ENCODE measurements at regions not wholly inside any gene's neighbourhood (a gene's known extent, or its start where the extent isn't known, plus 50 kb on each side); places are given as distances from the start of the nearest gene placed in this dataset.

- no peak overlapping the region for H3K4me2 ChIP-seq
- no peak overlapping the region for H3K27ac ChIP-seq (ENCODE audit: low read depth)
- no peak overlapping the region for H2AFZ ChIP-seq
- H3K4me3 ChIP-seq: no peak overlapping the region
- no peaks in the 10 kb centered on the region for H3K79me2 ChIP-seq (replicated peaks; ENCODE audit: insufficient read depth)
- H4K20me1 ChIP-seq (replicated peaks; ENCODE audit: insufficient read depth): no peaks in the 10 kb centered on the region
- no peaks in the 10 kb centered on the region for H3F3A ChIP-seq (replicated peaks; ENCODE audit: low read depth)
- no peaks in the 10 kb centered on the region for H3K4me1 Mint-ChIP-seq
- ATAC-seq (no peak), DNase-seq (ENCODE audit: low spot score) (no peak)
- H3K36me3 ChIP-seq (ENCODE audit: insufficient read depth): no peaks in the 10 kb centered on the region
- TF ChIP-seq ETS1 (IDR thresholded peaks at IDR 0.05): no peak
- no peak for TF ChIP-seq STAT1 (IDR thresholded peaks at IDR 0.05; ENCODE audit: unreplicated experiment)
- TF ChIP-seq POLR2AphosphoS5 (IDR thresholded peaks at IDR 0.05; ENCODE audit: low read depth): no peak
- TF ChIP-seq EZH2 (IDR thresholded peaks at IDR 0.05; ENCODE audit: low read depth, unreplicated experiment): no peak
- TF ChIP-seq JUNB (IDR thresholded peaks at IDR 0.05; ENCODE audit: unreplicated experiment): no peak
- no peak for TF ChIP-seq NANOG (IDR thresholded peaks at IDR 0.05; ENCODE audit: borderline replicate concordance)
- no peak for TF ChIP-seq CREB1 (CRISPR knock-in tag; IDR thresholded peaks at IDR 0.05; ENCODE audit: low read depth)
- no peak for TF ChIP-seq CTCF (conservative IDR thresholded peaks at IDR 0.05; ENCODE audit: low read depth in 2 of 2)
- TF ChIP-seq ZNF114 (CRISPR knock-in tag; IDR thresholded peaks at IDR 0.05): no peak
- no peak overlapping the region for H3K27ac Mint-ChIP-seq
- H3K9me3 Mint-ChIP-seq: no peaks in the 10 kb centered on the region; the same call in 2 of the 3 replicates
- H3K4me1 ChIP-seq (ENCODE audit: insufficient read depth): no peaks in the 10 kb centered on the region
- H3K36me3 Mint-ChIP-seq (ENCODE audit: low read depth): no peaks in the 10 kb centered on the region
- H3K27me3 Mint-ChIP-seq (ENCODE audit: insufficient read depth, low read depth, poor library complexity): no peaks in the 10 kb centered on the region
- no peaks in the 10 kb centered on the region for H3K27me3 ChIP-seq (ENCODE audit: insufficient read depth)
- no peak overlapping the region for H3K4me3 Mint-ChIP-seq
- H3K9me2 ChIP-seq (ENCODE audit: insufficient read depth): no peaks in the 10 kb centered on the region
Observed at GRCh38 chr6:8301502-8301901, 133.8 kb downstream of the SLC35B3 start.

DNA sequence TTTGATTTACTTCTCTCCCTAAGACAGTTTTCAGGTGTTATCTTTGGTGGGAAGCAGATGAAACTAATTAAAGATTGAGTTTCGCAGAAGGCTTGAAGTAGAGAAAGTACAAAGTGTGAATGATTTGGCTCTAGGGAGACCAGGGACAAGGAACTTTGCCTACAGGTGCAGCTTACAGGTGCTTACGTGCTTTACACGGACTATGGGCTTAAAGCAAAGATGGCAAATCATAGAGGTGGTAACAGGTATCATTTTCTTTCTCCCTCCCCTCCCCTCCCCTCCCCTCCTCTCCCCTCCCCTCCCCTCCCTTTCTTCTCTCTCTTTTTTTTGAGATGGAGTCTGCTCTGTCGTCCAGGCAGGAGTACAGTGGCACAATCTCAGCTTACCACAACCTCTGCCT, 136.3 kb downstream of the SLC35B3 start:
- H3K27me3 Mint-ChIP-seq (ENCODE audit: insufficient read depth, low read depth, poor library complexity): peaks cover 2% of the 10 kb centered on the region
- no peaks in the 10 kb centered on the region for H3K36me3 Mint-ChIP-seq (ENCODE audit: low read depth)
- no peaks in the 10 kb centered on the region for H3K79me2 ChIP-seq (replicated peaks; ENCODE audit: insufficient read depth)
- no peak overlapping the region for H2AFZ ChIP-seq
- ATAC-seq (no peak), DNase-seq (ENCODE audit: low spot score) (no peak)
- H3K36me3 ChIP-seq (ENCODE audit: insufficient read depth): no peaks in the 10 kb centered on the region
- H3K27ac Mint-ChIP-seq: no peak overlapping the region
- no peak overlapping the region for H3K27ac ChIP-seq (ENCODE audit: low read depth)
- H3K4me3 ChIP-seq: no peak overlapping the region
- no peaks in the 10 kb centered on the region for H4K20me1 ChIP-seq (replicated peaks; ENCODE audit: insufficient read depth)
- H3K4me2 ChIP-seq: no peak overlapping the region
- no peaks in the 10 kb centered on the region for H3K27me3 ChIP-seq (ENCODE audit: insufficient read depth)
- no peaks in the 10 kb centered on the region for H3K4me1 ChIP-seq (ENCODE audit: insufficient read depth)
- H3F3A ChIP-seq (replicated peaks; ENCODE audit: low read depth): no peaks in the 10 kb centered on the region
- no peaks in the 10 kb centered on the region; the same call in 1 of the 2 replicates for H3K9me2 ChIP-seq (ENCODE audit: insufficient read depth)
- peaks cover 2% of the 10 kb centered on the region; the same call in 2 of the 3 replicates for H3K9me3 Mint-ChIP-seq
- no peak overlapping the region for H3K4me3 Mint-ChIP-seq
- H3K4me1 Mint-ChIP-seq: no peaks in the 10 kb centered on the region
- no peak for TF ChIP-seq STAT1 (IDR thresholded peaks at IDR 0.05; ENCODE audit: unreplicated experiment)
- TF ChIP-seq ETS1 (IDR thresholded peaks at IDR 0.05): no peak
- TF ChIP-seq EZH2 (IDR thresholded peaks at IDR 0.05; ENCODE audit: low read depth, unreplicated experiment): no peak
- TF ChIP-seq REST (IDR thresholded peaks at IDR 0.05; ENCODE audit: unreplicated experiment): no peak
- no peak for TF ChIP-seq ZNF331 (CRISPR knock-in tag; IDR thresholded peaks at IDR 0.05; ENCODE audit: low read depth)

All from GM23338 (cell line).